HEK293T (cell line): ENCODE measurements at regions not wholly inside any gene's neighbourhood (a gene's known extent, or its start where the extent isn't known, plus 50 kb on each side); places are given as distances from the start of the nearest gene placed in this dataset.

Experiments
- ARNT ChIP-seq: fragments of 450-650 bp; IDR thresholded peaks from 2 replicates; pipeline ENCODE4 v1.6.1; 2017; ENCODE audit warnings: mild to moderate bottlenecking
- BHLHE40 ChIP-seq: fragments of 450-650 bp; IDR thresholded peaks from 2 replicates; pipeline ENCODE4 v1.6.1; 2016; ENCODE audit warnings: mild to moderate bottlenecking, moderate library complexity, borderline replicate concordance
- CTBP1 ChIP-seq: fragments of 450-650 bp; IDR thresholded peaks from 2 replicates; pipeline ENCODE4 v1.6.1; 2016; ENCODE audit warnings: borderline replicate concordance
- ELF4 ChIP-seq: fragments of 450-650 bp; IDR thresholded peaks from 2 replicates; pipeline ENCODE4 v1.6.1; 2017; ENCODE audit warnings: antibody characterized with exemption
- FOXA1 ChIP-seq: fragments of 450-650 bp; IDR thresholded peaks from 2 replicates; pipeline ENCODE4 v1.6.1; 2016; ENCODE audit warnings: mild to moderate bottlenecking
- FOXK2 ChIP-seq: fragments of 450-650 bp; IDR thresholded peaks from 2 replicates; pipeline ENCODE4 v1.6.1; 2016; ENCODE audit warnings: mild to moderate bottlenecking
- L3MBTL2 ChIP-seq: fragments of 450-650 bp; conservative IDR thresholded peaks from 2 replicates; pipeline ENCODE4 v1.6.1; 2016; ENCODE audit warnings: mild to moderate bottlenecking
- LEF1 ChIP-seq: fragments of 450-650 bp; IDR thresholded peaks from 2 replicates; pipeline ENCODE4 v1.6.1; 2017; ENCODE audit warnings: mild to moderate bottlenecking, borderline replicate concordance
- SP1 ChIP-seq: fragments of 450-650 bp; IDR thresholded peaks from 2 replicates; pipeline ENCODE4 v1.6.1; 2017
- SUZ12 ChIP-seq: fragments of 450-650 bp; IDR thresholded peaks from 2 replicates; pipeline ENCODE4 v1.6.1; 2016; ENCODE audit warnings: mild to moderate bottlenecking
- ZNF384 ChIP-seq: fragments of 450-650 bp; IDR thresholded peaks from 2 replicates; pipeline ENCODE4 v1.6.1; 2016
- TF ChIP-seq, protein P1 (sequence below): fragments of 450-650 bp; IDR thresholded peaks from 2 replicates; pipeline ENCODE4 v1.6.1; 2016

- TF ChIP-seq SP1 = no peak
- TF ChIP-seq CTBP1 = no peak
- no peak for TF ChIP-seq FOXK2
- no peak for TF ChIP-seq SUZ12
- TF ChIP-seq L3MBTL2 = no peak
- no peak for TF ChIP-seq BHLHE40
- no peak for TF ChIP-seq ARNT
- no peak for TF ChIP-seq ZNF384
- no peak for TF ChIP-seq ELF4
- TF ChIP-seq FOXA1 = no peak
- TF ChIP-seq, protein P1, sequence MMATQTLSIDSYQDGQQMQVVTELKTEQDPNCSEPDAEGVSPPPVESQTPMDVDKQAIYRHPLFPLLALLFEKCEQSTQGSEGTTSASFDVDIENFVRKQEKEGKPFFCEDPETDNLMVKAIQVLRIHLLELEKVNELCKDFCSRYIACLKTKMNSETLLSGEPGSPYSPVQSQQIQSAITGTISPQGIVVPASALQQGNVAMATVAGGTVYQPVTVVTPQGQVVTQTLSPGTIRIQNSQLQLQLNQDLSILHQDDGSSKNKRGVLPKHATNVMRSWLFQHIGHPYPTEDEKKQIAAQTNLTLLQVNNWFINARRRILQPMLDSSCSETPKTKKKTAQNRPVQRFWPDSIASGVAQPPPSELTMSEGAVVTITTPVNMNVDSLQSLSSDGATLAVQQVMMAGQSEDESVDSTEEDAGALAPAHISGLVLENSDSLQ = no peak
- TF ChIP-seq LEF1 = no peak
Measured at GRCh38 chr18:61612517-61612916, 279.3 kb downstream of the CDH20 start.
